HEK293T (cell line): ENCODE measurements at regions not wholly inside any gene's neighbourhood (a gene's known extent, or its start where the extent isn't known, plus 50 kb on each side); places are given as distances from the start of the nearest gene placed in this dataset.

Experiments used
- CTBP1 ChIP-seq: fragments of 450-650 bp; IDR thresholded peaks from 2 replicates; pipeline ENCODE4 v1.6.1; 2016; ENCODE audit warnings: borderline replicate concordance
- FOXM1 ChIP-seq: fragments of 450-650 bp; IDR thresholded peaks from 2 replicates; pipeline ENCODE4 v1.6.1; 2017; ENCODE audit warnings: mild to moderate bottlenecking, borderline replicate concordance
- SP1 ChIP-seq: fragments of 450-650 bp; IDR thresholded peaks from 2 replicates; pipeline ENCODE4 v1.6.1; 2017

- no peak for TF ChIP-seq FOXM1
- no peak for TF ChIP-seq SP1
- TF ChIP-seq CTBP1: no peak
Observed at GRCh38 chr5:56647099-56647850, 168.1 kb upstream of the MAP3K1 start.
